Dermis microvascular lymphatic vessel endothelial cell (primary cell): ENCODE measurements at regions not wholly inside any gene's neighbourhood (a gene's known extent, or its start where the extent isn't known, plus 50 kb on each side); places are given as distances from the start of the nearest gene placed in this dataset.

ENCODE experiments used
- DNase-seq, 2 donors: peaks; one replicate each; pipeline versions ENCODE4 v3.0.0 to v3.0.0-alpha.2; 2010; ENCODE audit warnings: low read depth in 2 of 2

DNA sequence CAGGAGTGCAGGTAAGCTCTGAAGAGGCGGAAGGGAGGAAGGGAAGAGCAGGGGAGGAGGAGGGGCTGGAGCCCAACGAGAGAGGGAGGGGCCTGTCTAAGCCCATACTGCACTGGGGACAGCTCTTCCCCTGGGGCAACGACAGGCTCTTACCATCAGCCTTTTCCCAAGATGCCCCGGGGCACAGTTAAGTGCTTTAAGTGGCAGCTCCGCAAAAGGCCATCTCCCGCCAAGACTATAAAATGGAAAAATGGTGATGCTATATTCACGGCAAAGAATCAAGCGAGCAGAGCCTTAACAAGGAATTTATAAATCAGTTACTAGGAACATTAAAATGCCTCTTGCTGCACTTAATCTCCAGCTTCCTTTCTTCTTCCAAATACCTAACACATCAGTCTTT, 110.2 kb upstream of the NLRP1 start:
- DNase-seq = no peak

- DNase-seq = no peak
Observed at GRCh38 chr17:5695480-5695879, 111.2 kb upstream of the NLRP1 start.

GRCh38 chr17:5698959-5699358, 114.7 kb upstream of the NLRP1 start:
- DNase-seq = no peak

DNA sequence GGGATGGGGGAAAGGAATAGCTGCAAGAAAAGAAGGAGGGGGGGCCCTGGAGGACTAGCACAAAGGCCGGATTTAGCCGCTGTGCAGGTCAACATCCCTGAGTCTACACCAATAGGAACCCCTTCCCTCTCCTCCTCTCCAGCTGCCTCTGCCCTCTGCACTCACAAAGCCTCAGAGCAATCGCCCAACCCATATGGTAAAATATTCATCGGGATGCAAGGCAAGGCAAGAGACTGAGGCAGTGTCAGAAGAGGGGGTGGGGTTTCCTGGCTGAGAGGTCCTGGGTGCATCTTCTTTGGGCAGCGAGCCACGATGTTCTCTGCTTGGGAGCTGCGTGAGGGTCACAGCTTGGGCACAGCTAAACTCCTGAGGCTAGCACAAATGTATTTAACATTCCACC, 115.5 kb upstream of the NLRP1 start:
- DNase-seq = no peak

- no peak for DNase-seq
Observed at GRCh38 chr17:5700745-5701144, 116.4 kb upstream of the NLRP1 start.

DNA sequence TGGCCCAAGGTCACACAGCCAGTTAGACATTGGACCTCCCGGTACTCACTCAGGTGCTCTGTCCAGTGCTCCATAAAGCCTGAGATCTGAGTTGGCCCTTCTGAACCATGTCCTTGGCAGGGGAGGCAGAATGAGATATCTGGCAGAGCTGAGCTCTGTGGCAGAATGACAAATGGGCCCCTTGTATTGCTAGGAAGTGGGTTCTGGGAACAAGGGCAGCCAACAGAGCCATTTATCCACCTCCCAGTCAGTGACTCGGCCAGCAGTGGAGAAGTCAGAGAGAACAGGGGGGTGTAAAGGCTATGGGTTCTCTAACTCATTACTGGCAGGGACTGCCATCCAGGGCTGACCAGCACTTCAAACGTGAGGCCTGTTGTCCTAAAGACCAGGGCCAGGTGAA, 117.1 kb upstream of the NLRP1 start:
- no peak for DNase-seq

DNA sequence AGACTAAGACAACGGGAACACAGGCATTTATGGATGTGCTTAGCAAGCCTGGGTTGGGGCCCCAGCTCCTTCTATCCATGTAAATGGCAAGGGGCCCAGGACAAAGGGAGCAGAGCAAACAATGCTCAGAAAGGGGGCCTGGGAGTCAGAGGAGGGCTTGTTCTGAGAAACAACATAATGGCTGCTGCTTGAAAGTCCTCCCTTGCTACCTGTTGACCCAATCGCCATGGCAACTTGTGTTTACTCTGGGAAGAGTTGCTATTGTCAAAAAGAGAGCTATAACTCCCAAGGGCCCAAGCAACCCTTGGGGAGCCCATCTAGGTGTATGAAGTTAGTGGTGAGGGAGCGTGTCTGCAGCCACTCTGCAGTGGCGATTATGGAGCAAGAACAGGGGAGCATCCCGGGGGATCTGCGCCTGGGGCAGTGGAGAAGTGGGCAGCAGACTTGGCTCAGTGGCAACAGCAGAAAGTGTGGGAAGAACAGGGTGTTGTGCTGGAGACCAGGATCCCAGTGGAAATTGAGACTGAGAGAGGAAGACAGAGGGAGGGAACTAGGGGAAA, 118.7 kb upstream of the NLRP1 start:
- DNase-seq = no peak

- DNase-seq = no peak
Observed at GRCh38 chr17:5703736-5704135, 119.4 kb upstream of the NLRP1 start.

GRCh38 chr17:5705081-5705875, 121.0 kb upstream of the NLRP1 start:
- DNase-seq = peak in 1 of 2 donors; percentile 13

- DNase-seq = no peak
Observed at GRCh38 chr17:5705876-5706576, 121.7 kb upstream of the NLRP1 start.

DNA sequence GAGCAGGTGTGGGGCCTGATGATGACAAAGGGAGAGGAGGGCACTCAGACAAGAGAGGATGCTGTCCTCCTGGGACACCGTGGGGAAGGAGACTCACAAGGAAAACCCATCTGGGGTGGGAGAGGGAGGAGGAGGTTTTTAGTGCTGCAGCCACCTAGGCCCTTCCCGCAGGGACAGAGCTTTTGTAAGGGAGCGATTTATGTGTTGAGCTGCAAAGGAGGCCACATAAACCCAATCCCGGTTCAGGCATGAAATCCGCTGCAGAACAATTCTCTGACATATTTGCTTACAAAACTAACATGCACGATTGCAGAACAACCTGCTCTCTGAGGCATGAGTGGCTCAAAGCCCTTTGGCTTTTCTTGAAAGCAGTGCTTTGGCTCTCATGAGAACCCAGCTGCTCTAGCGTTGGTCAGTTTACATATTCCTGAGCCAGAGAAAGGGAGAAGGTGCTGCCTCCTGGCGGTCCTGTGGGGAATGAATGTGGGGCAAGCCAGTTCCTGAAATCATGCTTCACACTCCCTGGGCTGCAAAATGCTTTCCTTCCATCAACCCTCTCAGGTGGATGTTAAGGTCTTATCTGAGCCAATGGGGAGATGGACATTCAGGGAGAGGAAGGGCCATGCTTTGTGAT, 122.4 kb upstream of the NLRP1 start:
- DNase-seq = peak; percentile 24 to 58

DNA sequence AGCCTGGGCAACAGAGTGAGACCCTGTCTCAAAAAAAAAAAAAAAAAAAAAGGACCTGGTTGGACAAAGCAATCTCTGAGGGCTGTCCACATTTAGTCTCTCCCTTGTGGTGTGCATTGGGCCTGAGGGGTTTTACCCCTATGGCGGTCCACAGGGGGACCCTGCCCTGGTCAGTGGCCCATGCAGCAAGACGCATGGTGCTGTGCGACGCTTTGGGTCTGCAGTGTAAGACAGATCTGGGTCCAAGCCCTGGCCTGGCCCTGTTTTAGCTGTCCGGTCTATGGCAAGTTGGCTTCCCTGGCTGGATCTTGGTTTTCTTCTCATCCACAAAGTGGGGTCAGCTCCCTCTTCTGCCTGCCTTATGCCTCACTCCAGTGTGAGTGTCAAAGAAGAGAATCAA, 123.2 kb upstream of the NLRP1 start:
- DNase-seq = no peak

DNA sequence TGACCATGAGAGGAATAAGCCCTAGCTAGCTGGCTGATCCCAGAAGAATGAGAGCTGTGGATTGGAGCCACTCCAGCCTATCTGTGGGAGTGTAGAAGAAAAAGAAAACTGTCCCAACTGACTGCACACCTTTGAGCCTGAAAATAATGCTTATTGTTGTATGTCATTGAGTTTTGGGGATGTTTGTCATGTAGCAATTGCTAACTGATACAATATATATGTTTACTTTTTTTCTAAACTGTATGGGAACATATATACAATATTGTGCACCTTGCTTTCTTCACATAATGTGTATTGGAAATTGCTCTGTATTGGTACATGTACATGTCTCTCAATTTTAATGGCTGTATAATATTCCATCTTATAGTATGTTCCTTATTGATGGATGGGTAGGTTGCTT, 124.0 kb upstream of the NLRP1 start:
- no peak for DNase-seq

GRCh38 chr17:5711344-5711743, 127.0 kb upstream of the NLRP1 start:
- no peak for DNase-seq

DNA sequence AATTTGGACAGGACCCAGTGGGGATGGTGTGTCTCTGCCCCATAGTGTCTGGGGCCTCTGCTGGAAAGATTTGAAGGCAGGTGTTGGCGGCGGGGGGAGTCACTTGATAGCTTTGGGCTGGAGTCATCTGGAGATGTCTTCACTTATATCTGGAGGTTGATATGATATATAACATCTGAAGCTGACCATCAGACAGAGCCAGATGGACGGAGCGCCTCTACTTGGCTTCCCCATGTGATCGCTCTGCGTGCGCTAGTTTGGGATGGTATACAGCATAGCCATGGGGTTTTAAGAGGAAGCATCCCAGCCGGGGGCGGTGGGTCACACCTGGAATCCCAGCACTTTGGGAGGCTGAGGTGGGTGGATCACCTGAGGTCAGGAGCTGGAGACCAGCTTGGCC, 130.7 kb upstream of the NLRP1 start:
- no peak for DNase-seq

DNA sequence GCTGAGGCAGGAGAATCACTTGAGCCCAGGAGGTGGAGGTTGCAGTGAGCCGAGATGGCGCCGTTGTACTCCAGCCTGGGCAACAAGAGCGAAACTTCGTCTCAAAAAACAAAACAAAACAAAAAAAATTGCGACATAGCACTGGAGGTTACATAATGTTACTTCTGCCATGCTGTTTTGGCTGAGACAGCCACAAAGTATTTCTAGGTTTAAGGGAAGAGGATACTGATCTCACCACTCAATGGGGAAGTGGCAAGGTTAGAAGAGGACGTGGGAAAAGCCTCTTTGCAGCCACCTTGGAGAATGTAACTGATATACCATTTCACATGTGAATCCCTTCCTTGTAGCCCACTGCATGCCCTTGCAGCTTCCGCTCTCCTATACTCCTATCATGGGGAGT, 131.2 kb upstream of the NLRP1 start:
- DNase-seq = no peak

- DNase-seq = no peak
Observed at GRCh38 chr17:5718726-5719125, 134.4 kb upstream of the NLRP1 start.

- DNase-seq = no peak
Observed at GRCh38 chr17:5719976-5720375, 135.7 kb upstream of the NLRP1 start.

DNA sequence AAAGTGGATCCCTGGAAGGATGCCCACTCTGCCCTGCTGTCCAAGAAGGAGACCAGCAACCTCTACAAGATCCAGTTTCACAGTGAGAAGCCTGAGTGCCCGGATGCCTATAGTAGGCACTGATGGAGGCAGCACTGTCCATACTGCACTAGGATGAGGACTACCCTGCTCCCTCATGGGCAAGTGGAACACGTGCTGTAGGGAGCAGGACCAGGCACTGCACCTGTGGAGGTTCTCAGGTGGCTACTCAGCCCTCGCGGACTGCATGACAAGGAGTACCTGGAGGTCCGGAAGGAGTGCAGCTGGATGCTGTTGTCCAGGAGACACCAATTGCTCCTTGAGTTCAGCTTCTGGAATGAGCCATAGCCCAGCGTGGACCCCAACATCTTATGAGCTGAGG, 146.1 kb upstream of the NLRP1 start:
- DNase-seq = no peak

DNA sequence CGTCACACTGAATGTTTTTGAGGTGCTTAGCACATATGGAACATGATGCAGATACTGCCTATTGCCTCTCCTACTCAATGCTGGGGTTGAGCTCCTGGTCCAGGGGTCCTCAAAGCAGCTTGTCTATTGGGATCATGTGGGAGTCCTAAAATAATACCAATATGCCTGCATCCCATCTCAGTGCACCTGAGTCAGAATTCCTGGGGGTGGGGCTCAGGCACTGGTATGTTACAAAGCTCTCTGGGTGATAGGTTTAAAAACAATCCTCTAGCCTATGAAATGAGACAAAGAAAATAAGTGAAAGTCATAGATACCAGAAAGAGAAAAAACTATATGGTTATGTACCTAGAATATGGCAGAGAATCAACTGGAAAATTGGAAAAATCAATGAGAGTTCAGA, 156.6 kb upstream of the NLRP1 start:
- no peak for DNase-seq

DNA sequence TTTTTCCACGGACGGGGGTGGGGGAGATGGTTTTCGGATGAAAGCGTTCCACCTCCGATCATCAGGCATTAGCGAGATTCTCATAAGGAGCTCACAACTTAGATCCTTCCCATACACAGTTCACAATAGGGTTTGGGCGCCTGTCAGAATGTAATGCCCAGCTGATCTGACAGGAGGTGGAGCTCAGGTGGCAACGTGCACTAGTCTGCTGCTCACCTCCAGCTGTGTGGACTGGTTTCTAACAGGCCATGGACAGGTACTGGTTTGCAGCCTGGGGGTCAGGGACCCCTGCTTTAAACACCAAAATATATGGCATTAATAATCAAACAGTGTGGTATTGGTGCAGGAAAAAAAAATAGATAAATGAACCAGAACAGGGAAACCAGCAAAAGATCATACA, 157.5 kb upstream of the NLRP1 start:
- DNase-seq = no peak

DNA sequence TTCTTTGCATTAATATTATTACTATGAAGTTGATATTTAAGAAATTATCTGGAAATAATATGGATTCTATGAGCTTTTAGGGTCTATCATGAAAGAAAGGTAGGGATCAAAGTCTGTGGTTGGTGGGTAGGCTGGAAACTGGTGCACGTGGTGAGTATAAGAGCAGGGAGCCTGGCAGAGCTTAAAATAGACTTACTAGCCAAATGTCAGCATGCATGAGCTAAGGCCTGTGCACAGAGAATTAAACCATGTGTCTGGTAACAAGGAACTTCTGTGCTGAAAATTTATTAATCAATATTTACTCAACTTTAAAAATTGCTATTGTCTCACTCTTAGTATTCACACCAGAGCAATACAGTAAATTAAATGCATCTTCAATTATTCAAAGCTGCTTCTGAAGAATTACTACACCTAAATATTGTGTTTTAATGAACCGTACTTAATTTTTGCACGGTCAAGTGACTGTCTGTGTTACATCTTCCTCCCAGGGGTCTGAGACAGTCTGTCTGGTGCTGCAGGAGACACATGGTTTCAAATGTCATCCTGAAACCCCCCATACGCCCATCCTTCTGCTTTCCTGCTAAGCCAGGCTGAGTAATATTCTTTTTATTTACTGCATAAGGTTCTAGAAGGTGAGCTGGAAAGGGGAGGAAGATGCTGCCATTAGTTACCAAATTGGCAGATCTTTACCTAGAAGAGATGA, 161.0 kb upstream of the NLRP1 start:
- DNase-seq = no peak
